IMR-90 (cell line): ENCODE measurements at regions not wholly inside any gene's neighbourhood (a gene's known extent, or its start where the extent isn't known, plus 50 kb on each side); places are given as distances from the start of the nearest gene placed in this dataset.

ENCODE experiments used
- ATAC-seq: fragments of 200-7000 bp; cut with Tn5 transposase; 2 replicates; pipeline ENCODE4 v1.9.1; 2020; ENCODE audit warnings: low read depth, mild to moderate bottlenecking, moderate library complexity
- BruUV-seq: library from RNA; stranded (reverse); fragments of 400-500 nt; replicated peaks from 2 replicates; lab custom pipeline; 2021; lab: Mats Ljungman, UMichigan
- CTCF ChIA-PET: fragments of 300-600 bp; formaldehyde crosslinking; extraction: SDS; loops from one replicate; lab custom pipeline; 2021; ENCODE audit warnings: antibody characterized with exemption; lab: Yijun Ruan, JAX
- POLR2A ChIA-PET: fragments of 300-600 bp; sonication (Branson Sonifier 250); formaldehyde crosslinking; loops from one replicate; lab custom pipeline; 2022; ENCODE audit warnings: antibody characterized with exemption; ENCODE audit not compliant: unreplicated experiment; lab: Charles Lee
- DNase-seq: peaks from one replicate; pipeline ENCODE4 v3.0.0; 2013
- H2AFZ ChIP-seq: replicated peaks from 2 replicates; pipeline ENCODE3; 2013; ENCODE audit warnings: low read length, mild to moderate bottlenecking; ENCODE audit not compliant: poor library complexity
- H2AK5ac ChIP-seq: 2 replicates; pipeline ENCODE4 v1.6.1; 2013; ENCODE audit warnings: low read depth, low read length, inconsistent platforms
- H2AK9ac ChIP-seq: replicated peaks from 2 replicates; pipeline ENCODE3; 2013; ENCODE audit warnings: mild to moderate bottlenecking, low read depth, low read length, moderate library complexity; ENCODE audit not compliant: poor library complexity
- H2BK120ac ChIP-seq: 2 replicates; pipeline ENCODE4 v1.6.1; 2013; ENCODE audit warnings: low read depth, low read length, inconsistent platforms
- H2BK15ac ChIP-seq: 3 replicates; pipeline ENCODE4 v1.6.1; 2013; ENCODE audit warnings: low read depth, low read length, inconsistent platforms
- H2BK20ac ChIP-seq: 2 replicates; pipeline ENCODE4 v1.6.1; 2013; ENCODE audit warnings: low read depth, mild to moderate bottlenecking, inconsistent platforms, low read length, moderate library complexity
- H2BK5ac ChIP-seq: 2 replicates; pipeline ENCODE4 v1.6.1; 2013; ENCODE audit warnings: mild to moderate bottlenecking, low read depth, low read length, inconsistent platforms; ENCODE audit not compliant: poor library complexity, severe bottlenecking
- H3K14ac ChIP-seq: replicated peaks from 2 replicates; pipeline ENCODE4 v1.6.1; 2013; ENCODE audit warnings: low read depth, low read length, inconsistent platforms
- H3K18ac ChIP-seq: 2 replicates; pipeline ENCODE4 v1.6.1; 2013; ENCODE audit warnings: low read depth, low read length, control low read depth
- H3K23ac ChIP-seq: 2 replicates; pipeline ENCODE4 v1.6.1; 2013; ENCODE audit warnings: low read depth, low read length, inconsistent platforms
- H3K27ac ChIP-seq: 2 replicates; pipeline ENCODE4 v1.5.1; 2013; ENCODE audit warnings: mild to moderate bottlenecking, control low read depth, low read length; ENCODE audit not compliant: insufficient read depth
- H3K27me3 ChIP-seq: 2 replicates; pipeline ENCODE4 v1.6.1; 2013; ENCODE audit warnings: low read length; ENCODE audit not compliant: control insufficient read depth, insufficient read depth
- H3K36me3 ChIP-seq: 2 replicates; pipeline ENCODE4 v1.6.1; 2013; ENCODE audit warnings: low read length, mixed read lengths; ENCODE audit not compliant: control insufficient read depth, insufficient read depth
- H3K4ac ChIP-seq: 2 replicates; pipeline ENCODE4 v1.6.1; 2013; ENCODE audit warnings: low read depth, low read length, inconsistent platforms
- H3K4me1 ChIP-seq: 2 replicates; pipeline ENCODE4 v1.6.1; 2013; ENCODE audit warnings: low read length, mixed read lengths; ENCODE audit not compliant: control insufficient read depth, insufficient read depth
- H3K4me2 ChIP-seq: 2 replicates; pipeline ENCODE4 v1.6.1; 2013; ENCODE audit warnings: low read depth, mild to moderate bottlenecking, control low read depth, low read length, moderate library complexity
- H3K4me3 ChIP-seq: 2 replicates; pipeline ENCODE4 v1.5.1; 2013; ENCODE audit warnings: low read depth, mild to moderate bottlenecking, control low read depth, low read length, moderate library complexity; ENCODE audit not compliant: insufficient read depth
- H3K56ac ChIP-seq: 2 replicates; pipeline ENCODE4 v1.6.1; 2013; ENCODE audit warnings: low read length, inconsistent platforms; ENCODE audit not compliant: insufficient read depth; ENCODE audit errors: extremely low read depth
- H3K79me1 ChIP-seq, 2 experiments: 2 replicates each; pipeline ENCODE4 v1.6.1; 2013; ENCODE audit warnings: low read length in 2 of 2, inconsistent platforms in 1 of 2, low read depth in 1 of 2
- H3K9ac ChIP-seq: 2 replicates; pipeline ENCODE4 v1.6.1; 2013; ENCODE audit warnings: low read depth, low read length, control low read depth
- H3K9me1 ChIP-seq: 2 replicates; pipeline ENCODE4 v1.6.1; 2013; ENCODE audit warnings: low read length, inconsistent platforms; ENCODE audit not compliant: insufficient read depth
- H3K9me3 ChIP-seq: 2 replicates; pipeline ENCODE4 v1.6.1; 2013; ENCODE audit warnings: low read length; ENCODE audit not compliant: control insufficient read depth, insufficient read depth
- H4K20me1 ChIP-seq: 2 replicates; pipeline ENCODE4 v1.6.1; 2013; ENCODE audit warnings: low read length, inconsistent platforms; ENCODE audit not compliant: insufficient read depth
- H4K5ac ChIP-seq: 2 replicates; pipeline ENCODE4 v1.6.1; 2013; ENCODE audit warnings: mild to moderate bottlenecking, low read depth, low read length, control low read depth
- H4K8ac ChIP-seq, 2 experiments: 2 replicates each; pipeline ENCODE4 v1.6.1; 2013; ENCODE audit warnings: low read depth in 2 of 2, low read length in 2 of 2, control low read depth in 1 of 2, inconsistent platforms in 1 of 2
- H4K91ac ChIP-seq: 2 replicates; pipeline ENCODE4 v1.6.1; 2013; ENCODE audit warnings: low read depth, low read length, inconsistent platforms; ENCODE audit not compliant: insufficient read depth
- ELK1 ChIP-seq: fragments of 150-350 bp; IDR thresholded peaks from 2 replicates; pipeline ENCODE4 v1.6.1; 2016; ENCODE audit warnings: low read depth, mild to moderate bottlenecking, low read length, moderate library complexity, borderline replicate concordance
- MAZ ChIP-seq: IDR thresholded peaks from 2 replicates; pipeline ENCODE4 v1.6.1; 2012; ENCODE audit warnings: low read depth, mild to moderate bottlenecking, low read length, improper control_type of control experiment, moderate library complexity, borderline replicate concordance
- MXI1 ChIP-seq: IDR thresholded peaks from 2 replicates; pipeline ENCODE4 v1.6.1; 2012; ENCODE audit warnings: low read depth, mild to moderate bottlenecking, low read length, moderate library complexity, borderline replicate concordance
- NFE2L2 ChIP-seq: fragments of 150-350 bp; IDR thresholded peaks from 2 replicates; pipeline ENCODE4 v1.6.1; 2016; ENCODE audit warnings: low read depth, mild to moderate bottlenecking, low read length
- POLR2A ChIP-seq: IDR thresholded peaks from 2 replicates; pipeline ENCODE4 v1.6.1; 2012; ENCODE audit warnings: mild to moderate bottlenecking, low read depth, low read length
- RAD21 ChIP-seq: IDR thresholded peaks from 2 replicates; pipeline ENCODE4 v1.6.1; 2012; ENCODE audit warnings: low read length, improper control_type of control experiment
- RCOR1 ChIP-seq: IDR thresholded peaks from 2 replicates; pipeline ENCODE4 v1.6.1; 2012; ENCODE audit warnings: mild to moderate bottlenecking, low read length, improper control_type of control experiment; ENCODE audit not compliant: insufficient replicate concordance
- RFX5 ChIP-seq: IDR thresholded peaks from 2 replicates; pipeline ENCODE4 v1.8.0; 2012; ENCODE audit warnings: low read depth, mild to moderate bottlenecking, low read length, moderate library complexity
- SMC3 ChIP-seq: fragments of 150-350 bp; IDR thresholded peaks from 2 replicates; pipeline ENCODE4 v1.6.1; 2016; ENCODE audit warnings: low read depth, mild to moderate bottlenecking, antibody characterized with exemption, low read length, moderate library complexity
- WGBS, 2 experiments: methylation state at CpG; one replicate each; pipeline versions ENCODE4 v1.1.5 to v1.1.7; 2013; ENCODE audit warnings: missing lambda C conversion rate in 2 of 2; ENCODE audit not compliant: insufficient read length in 1 of 2; ENCODE audit errors: extremely low coverage in 2 of 2; 5-methylcytosine and 5-hydroxymethylcytosine counted together
- dilution Hi-C: fragments of 300-500 bp; cut with HindIII; formaldehyde crosslinking; loops from one replicate; pipeline ENCODE4 v1.14.3; 2018; ENCODE audit warnings: low sequenced_read_pairs; ENCODE audit not compliant: unreplicated experiment
- in situ Hi-C: fragments of 300-500 bp; cut with MboI; formaldehyde crosslinking; loops from 3 replicates; pipeline ENCODE4 v1.14.3; 2019; ENCODE audit warnings: low sequenced_read_pairs, inconsistent platforms, mixed read lengths
- intact Hi-C: fragments of 100-400 bp; cut with micrococcal nuclease; formaldehyde crosslinking; loops from 2 replicates; pipeline ENCODE4 v1.10.0; 2022
- TF ChIP-seq, protein P1 (sequence below): conservative IDR thresholded peaks from 2 replicates; pipeline ENCODE4 v1.5.1; 2012; ENCODE audit warnings: mild to moderate bottlenecking, low read depth, low read length, improper control_type of control experiment
- TF ChIP-seq, protein P2 (sequence below): fragments of 150-350 bp; IDR thresholded peaks from 2 replicates; pipeline ENCODE4 v1.6.1; 2017; ENCODE audit warnings: mild to moderate bottlenecking, antibody characterized with exemption, low read length, low read depth

GRCh38 chr18:66124394-66124793 lies 373.6 kb downstream of the CDH7 start:
- no peaks in the 10 kb centered on the region for H3K79me1 ChIP-seq
- no peak overlapping the region for H2AK5ac ChIP-seq
- H3K9me1 ChIP-seq = no peaks in the 10 kb centered on the region
- no peak overlapping the region for H2BK5ac ChIP-seq
- no peak overlapping the region for H3K14ac ChIP-seq
- H3K27me3 ChIP-seq = no peaks in the 10 kb centered on the region
- intact Hi-C loops (no loop called here), in situ Hi-C loops (no loop called here), dilution Hi-C loops (no loop called here)
- WGBS, 2 experiments = no CpG with 5 or more reads among the region's 2 CpGs
- H4K8ac ChIP-seq = no peak overlapping the region
- ChIA-PET POLR2A (no interaction called here), CTCF (no interaction called here)
- H3K4me3 ChIP-seq = no peak overlapping the region
- no peaks in the 10 kb centered on the region for H3K36me3 ChIP-seq
- H3K4me1 ChIP-seq = no peaks in the 10 kb centered on the region
- no peak overlapping the region for H2BK15ac ChIP-seq
- no TSS peak for BruUV-seq
- H4K5ac ChIP-seq = no peak overlapping the region
- no peak overlapping the region for H3K27ac ChIP-seq
- no peak overlapping the region for H3K56ac ChIP-seq
- no peak for TF ChIP-seq RFX5
- TF ChIP-seq RCOR1 = no peak
- no peak for TF ChIP-seq POLR2A
- no peak for TF ChIP-seq SMC3
- TF ChIP-seq, protein P1, sequence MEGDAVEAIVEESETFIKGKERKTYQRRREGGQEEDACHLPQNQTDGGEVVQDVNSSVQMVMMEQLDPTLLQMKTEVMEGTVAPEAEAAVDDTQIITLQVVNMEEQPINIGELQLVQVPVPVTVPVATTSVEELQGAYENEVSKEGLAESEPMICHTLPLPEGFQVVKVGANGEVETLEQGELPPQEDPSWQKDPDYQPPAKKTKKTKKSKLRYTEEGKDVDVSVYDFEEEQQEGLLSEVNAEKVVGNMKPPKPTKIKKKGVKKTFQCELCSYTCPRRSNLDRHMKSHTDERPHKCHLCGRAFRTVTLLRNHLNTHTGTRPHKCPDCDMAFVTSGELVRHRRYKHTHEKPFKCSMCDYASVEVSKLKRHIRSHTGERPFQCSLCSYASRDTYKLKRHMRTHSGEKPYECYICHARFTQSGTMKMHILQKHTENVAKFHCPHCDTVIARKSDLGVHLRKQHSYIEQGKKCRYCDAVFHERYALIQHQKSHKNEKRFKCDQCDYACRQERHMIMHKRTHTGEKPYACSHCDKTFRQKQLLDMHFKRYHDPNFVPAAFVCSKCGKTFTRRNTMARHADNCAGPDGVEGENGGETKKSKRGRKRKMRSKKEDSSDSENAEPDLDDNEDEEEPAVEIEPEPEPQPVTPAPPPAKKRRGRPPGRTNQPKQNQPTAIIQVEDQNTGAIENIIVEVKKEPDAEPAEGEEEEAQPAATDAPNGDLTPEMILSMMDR = no peak
- no peak for TF ChIP-seq ELK1
- TF ChIP-seq MXI1 = no peak
- no peak for TF ChIP-seq NFE2L2
- TF ChIP-seq RAD21 = no peak
- no peak for TF ChIP-seq MAZ
- TF ChIP-seq, protein P2, sequence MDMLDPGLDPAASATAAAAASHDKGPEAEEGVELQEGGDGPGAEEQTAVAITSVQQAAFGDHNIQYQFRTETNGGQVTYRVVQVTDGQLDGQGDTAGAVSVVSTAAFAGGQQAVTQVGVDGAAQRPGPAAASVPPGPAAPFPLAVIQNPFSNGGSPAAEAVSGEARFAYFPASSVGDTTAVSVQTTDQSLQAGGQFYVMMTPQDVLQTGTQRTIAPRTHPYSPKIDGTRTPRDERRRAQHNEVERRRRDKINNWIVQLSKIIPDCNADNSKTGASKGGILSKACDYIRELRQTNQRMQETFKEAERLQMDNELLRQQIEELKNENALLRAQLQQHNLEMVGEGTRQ = no peak
- no peak overlapping the region for H3K4me2 ChIP-seq
- no peak overlapping the region for H2BK20ac ChIP-seq
- no peak overlapping the region for H2AK9ac ChIP-seq
- H3K9ac ChIP-seq = no peak overlapping the region
- no peak overlapping the region for H2BK120ac ChIP-seq
- ATAC-seq = no peak
- DNase-seq = no peak
- H3K18ac ChIP-seq = no peak overlapping the region
- H3K9me3 ChIP-seq = peaks cover 6% of the 10 kb centered on the region
- H4K91ac ChIP-seq = no peak overlapping the region
- H4K20me1 ChIP-seq = no peaks in the 10 kb centered on the region
- H3K4ac ChIP-seq = no peak overlapping the region
- H3K23ac ChIP-seq = no peak overlapping the region
- no peak overlapping the region for H2AFZ ChIP-seq
